Activated CD8-positive, alpha-beta T cell treated with anti-CD3 and anti-CD28 coated beads for 36 hours (primary cell): ENCODE measurements at regions not wholly inside any gene's neighbourhood (a gene's known extent, or its start where the extent isn't known, plus 50 kb on each side); places are given as distances from the start of the nearest gene placed in this dataset.

ENCODE experiments used
- ATAC-seq: fragments of 200-7000 bp; cut with Tn5 transposase; one replicate; pipeline ENCODE4 v1.10.0; 2021; ENCODE audit warnings: mild to moderate bottlenecking, moderate library complexity
- CTCF ChIA-PET: fragments of 350-600 bp; sonication (Branson Sonifier 250); formaldehyde crosslinking; loops from one replicate; lab custom pipeline; 2021; ENCODE audit warnings: antibody characterized with exemption; lab: Charles Lee
- POLR2A ChIA-PET: fragments of 350-600 bp; sonication (Branson Sonifier 250); formaldehyde crosslinking; loops from one replicate; lab custom pipeline; 2021; ENCODE audit warnings: antibody characterized with exemption; lab: Charles Lee
- DNase-seq: peaks from one replicate; pipeline ENCODE4 v3.0.0-alpha.2; 2020
- H3K27ac Mint-ChIP-seq: one replicate; pipeline ENCODE4 v1.8.0; 2021; ENCODE audit warnings: mild to moderate bottlenecking, mixed read lengths
- H3K27me3 Mint-ChIP-seq: one replicate; pipeline ENCODE4 v1.8.0; 2021; ENCODE audit warnings: mixed read lengths
- H3K36me3 Mint-ChIP-seq: one replicate; pipeline ENCODE4 v1.8.0; 2021; ENCODE audit warnings: low read depth, mixed read lengths
- H3K4me1 Mint-ChIP-seq: one replicate; pipeline ENCODE4 v1.8.0; 2021; ENCODE audit warnings: low read depth, mixed read lengths
- H3K4me3 Mint-ChIP-seq: one replicate; pipeline ENCODE4 v1.8.0; 2021; ENCODE audit warnings: mild to moderate bottlenecking, moderate library complexity, mixed read lengths
- H3K9me3 Mint-ChIP-seq: one replicate; pipeline ENCODE4 v1.8.0; 2021; ENCODE audit warnings: mixed read lengths
- CTCF ChIP-seq: fragments of 200-600 bp; IDR thresholded peaks from one replicate; pipeline ENCODE4 v1.8.0; 2022; ENCODE audit warnings: antibody characterized with exemption, mild to moderate bottlenecking
- intact Hi-C: fragments of 100-400 bp; cut with micrococcal nuclease; formaldehyde crosslinking; loops from one replicate; pipeline ENCODE4 v1.10.0; 2022

- DNase-seq, result no peak
- H3K9me3 Mint-ChIP-seq, result no peaks in the 10 kb centered on the region
- CTCF ChIA-PET, result interaction anchor here (1.2 kb wide), 1 partner anchor 1113 kb away, joined by 6 read pairs; no protein-coding TSS in a partner anchor
- intact Hi-C loops, result no loop called here
- H3K4me3 Mint-ChIP-seq, result no peak overlapping the region
- H3K27me3 Mint-ChIP-seq, result no peaks in the 10 kb centered on the region
- H3K4me1 Mint-ChIP-seq, result no peaks in the 10 kb centered on the region
- no peak for ATAC-seq
- no peak for TF ChIP-seq CTCF
- no peaks in the 10 kb centered on the region for H3K36me3 Mint-ChIP-seq
- no peak overlapping the region for H3K27ac Mint-ChIP-seq
- POLR2A ChIA-PET, result no interaction called here
These were observed 400.3 kb downstream of the CD109 start for GRCh38 chr6:74096329-74096728.

DNA sequence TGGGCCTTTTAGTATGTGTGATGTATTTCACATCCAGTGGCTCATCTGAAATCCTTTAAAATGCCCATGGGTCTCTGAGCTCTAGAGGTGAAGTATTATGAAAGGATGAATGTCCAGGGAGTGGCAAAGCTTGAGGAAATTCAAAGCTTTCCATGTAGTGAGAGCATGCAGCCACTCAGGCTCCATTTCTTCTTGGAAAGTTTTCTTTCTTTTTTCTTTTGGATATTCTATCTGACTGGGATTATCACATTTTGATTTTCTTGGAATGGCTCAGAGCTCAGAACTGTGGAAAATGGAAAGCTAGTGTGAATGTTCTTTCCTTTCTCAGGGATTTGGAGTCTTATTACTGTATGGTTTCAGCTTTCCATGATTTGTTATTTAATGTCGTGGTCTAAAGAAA lies 397.4 kb downstream of the CD109 start:
- Mint-ChIP-seq H3K4me3 (no peak overlapping the region), H3K4me1 (no peaks in the 10 kb centered on the region), H3K27ac (no peak overlapping the region), H3K27me3 (peaks cover 7% of the 10 kb centered on the region), H3K9me3 (no peaks in the 10 kb centered on the region), H3K36me3 (no peaks in the 10 kb centered on the region)
- ATAC-seq, result no peak
- no peak for DNase-seq
- ChIA-PET POLR2A (no interaction called here), CTCF (interaction anchor here (1.0 to 4.9 kb wide), 3 partner anchors 237 to 1116 kb away, joined by 3 to 40 read pairs (median 7); no protein-coding TSS in a partner anchor)
- intact Hi-C loops, result loop anchor here (5.0 kb wide), 1 partner anchor 1114 kb away; the partner anchor contains the start of gene COL12A1
- TF ChIP-seq CTCF, result no peak

GRCh38 chr6:74091794-74092157 lies 395.8 kb downstream of the CD109 start:
- Mint-ChIP-seq H3K4me3 (no peak overlapping the region), H3K27me3 (peaks cover 7% of the 10 kb centered on the region), H3K27ac (no peak overlapping the region), H3K9me3 (no peaks in the 10 kb centered on the region), H3K36me3 (no peaks in the 10 kb centered on the region), H3K4me1 (no peaks in the 10 kb centered on the region)
- DNase-seq (no peak), ATAC-seq (no peak)
- ChIA-PET POLR2A (no interaction called here), CTCF (interaction anchor here (0.8 to 4.9 kb wide), 16 partner anchors 9 to 1118 kb away, joined by 3 to 40 read pairs (median 6); partner anchors contain the start of gene COL12A1)
- no peak for TF ChIP-seq CTCF
- intact Hi-C loops, result loop anchor here (5.0 kb wide), 1 partner anchor 1116 kb away; the partner anchor contains the start of gene COL12A1

- no peak for DNase-seq
- CTCF ChIA-PET, result interaction anchor here (0.8 to 4.9 kb wide), 21 partner anchors 8 to 1118 kb away, joined by 3 to 40 read pairs (median 4); partner anchors contain the start of gene COL12A1
These were observed 395.3 kb downstream of the CD109 start for GRCh38 chr6:74091136-74091793.

More at GRCh38 chr6:74091136-74091793, 395.3 kb downstream of the CD109 start:
- no peak for ATAC-seq
- no peaks in the 10 kb centered on the region for H3K36me3 Mint-ChIP-seq
- no peaks in the 10 kb centered on the region for H3K4me1 Mint-ChIP-seq
- POLR2A ChIA-PET, result interaction anchor here (0.5 kb wide), 1 partner anchor 187 kb away, joined by 3 read pairs; no protein-coding TSS in a partner anchor
- no peaks in the 10 kb centered on the region for H3K9me3 Mint-ChIP-seq
- peak; percentile 71 for TF ChIP-seq CTCF
- no peak overlapping the region for H3K27ac Mint-ChIP-seq
- H3K27me3 Mint-ChIP-seq, result peaks cover 7% of the 10 kb centered on the region
- intact Hi-C loops, result loop anchor here (5.0 kb wide), 1 partner anchor 1116 kb away; the partner anchor contains the start of gene COL12A1
- no peak overlapping the region for H3K4me3 Mint-ChIP-seq
